ENCODE measurements at regions not wholly inside any gene's neighbourhood (a gene's known extent, or its start where the extent isn't known, plus 50 kb on each side); places are given as distances from the start of the nearest gene placed in this dataset.

GRCh38 chr11:45428116-45428515, 142.0 kb upstream of the SYT13 start:
- TF ChIP-seq, protein P1, sequence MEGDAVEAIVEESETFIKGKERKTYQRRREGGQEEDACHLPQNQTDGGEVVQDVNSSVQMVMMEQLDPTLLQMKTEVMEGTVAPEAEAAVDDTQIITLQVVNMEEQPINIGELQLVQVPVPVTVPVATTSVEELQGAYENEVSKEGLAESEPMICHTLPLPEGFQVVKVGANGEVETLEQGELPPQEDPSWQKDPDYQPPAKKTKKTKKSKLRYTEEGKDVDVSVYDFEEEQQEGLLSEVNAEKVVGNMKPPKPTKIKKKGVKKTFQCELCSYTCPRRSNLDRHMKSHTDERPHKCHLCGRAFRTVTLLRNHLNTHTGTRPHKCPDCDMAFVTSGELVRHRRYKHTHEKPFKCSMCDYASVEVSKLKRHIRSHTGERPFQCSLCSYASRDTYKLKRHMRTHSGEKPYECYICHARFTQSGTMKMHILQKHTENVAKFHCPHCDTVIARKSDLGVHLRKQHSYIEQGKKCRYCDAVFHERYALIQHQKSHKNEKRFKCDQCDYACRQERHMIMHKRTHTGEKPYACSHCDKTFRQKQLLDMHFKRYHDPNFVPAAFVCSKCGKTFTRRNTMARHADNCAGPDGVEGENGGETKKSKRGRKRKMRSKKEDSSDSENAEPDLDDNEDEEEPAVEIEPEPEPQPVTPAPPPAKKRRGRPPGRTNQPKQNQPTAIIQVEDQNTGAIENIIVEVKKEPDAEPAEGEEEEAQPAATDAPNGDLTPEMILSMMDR (IDR thresholded peaks at IDR 0.05; ENCODE audit: low read length): no peak
- TF ChIP-seq EZH2 (IDR thresholded peaks at IDR 0.05; ENCODE audit: borderline replicate concordance, low read length): no peak
